ENCODE measurements at regions not wholly inside any gene's neighbourhood (a gene's known extent, or its start where the extent isn't known, plus 50 kb on each side); places are given as distances from the start of the nearest gene placed in this dataset.

DNA sequence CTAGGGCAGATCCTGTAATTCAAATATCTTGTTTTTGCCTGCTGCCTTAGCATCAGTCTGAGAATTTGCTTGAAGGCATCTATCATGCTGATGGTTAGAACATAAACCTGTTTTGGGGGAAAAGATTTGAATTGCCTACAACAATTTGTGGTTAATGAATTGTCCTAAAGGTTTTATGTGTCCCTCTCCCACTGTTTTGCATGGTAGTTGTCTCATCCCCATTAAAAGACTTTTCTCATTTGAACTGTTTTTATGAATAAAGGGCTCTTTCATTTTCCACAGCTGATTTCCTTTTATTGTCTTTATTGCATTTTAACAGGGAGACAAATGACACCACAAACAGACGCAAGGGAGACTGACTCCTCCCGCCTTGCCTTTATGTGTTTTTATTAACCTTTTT, 275.6 kb downstream of the PIK3C3 start:
- Histone ChIP-seq H3K27me3 (ENCODE audit: control insufficient read depth, insufficient read depth, low read length) (no peaks in the 10 kb centered on the region), H3K4me3 (ENCODE audit: low read depth, low read length) (no peak overlapping the region), H3K36me3 (ENCODE audit: control insufficient read depth, insufficient read depth, low read length) (no peaks in the 10 kb centered on the region)
- no peak for FAIRE-seq
- DNase-seq (ENCODE audit: low read depth), result no peak
- TF ChIP-seq, protein P1, sequence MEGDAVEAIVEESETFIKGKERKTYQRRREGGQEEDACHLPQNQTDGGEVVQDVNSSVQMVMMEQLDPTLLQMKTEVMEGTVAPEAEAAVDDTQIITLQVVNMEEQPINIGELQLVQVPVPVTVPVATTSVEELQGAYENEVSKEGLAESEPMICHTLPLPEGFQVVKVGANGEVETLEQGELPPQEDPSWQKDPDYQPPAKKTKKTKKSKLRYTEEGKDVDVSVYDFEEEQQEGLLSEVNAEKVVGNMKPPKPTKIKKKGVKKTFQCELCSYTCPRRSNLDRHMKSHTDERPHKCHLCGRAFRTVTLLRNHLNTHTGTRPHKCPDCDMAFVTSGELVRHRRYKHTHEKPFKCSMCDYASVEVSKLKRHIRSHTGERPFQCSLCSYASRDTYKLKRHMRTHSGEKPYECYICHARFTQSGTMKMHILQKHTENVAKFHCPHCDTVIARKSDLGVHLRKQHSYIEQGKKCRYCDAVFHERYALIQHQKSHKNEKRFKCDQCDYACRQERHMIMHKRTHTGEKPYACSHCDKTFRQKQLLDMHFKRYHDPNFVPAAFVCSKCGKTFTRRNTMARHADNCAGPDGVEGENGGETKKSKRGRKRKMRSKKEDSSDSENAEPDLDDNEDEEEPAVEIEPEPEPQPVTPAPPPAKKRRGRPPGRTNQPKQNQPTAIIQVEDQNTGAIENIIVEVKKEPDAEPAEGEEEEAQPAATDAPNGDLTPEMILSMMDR (IDR thresholded peaks at IDR 0.05; ENCODE audit: insufficient read depth, low read length, severe bottlenecking), result no peak

DNA sequence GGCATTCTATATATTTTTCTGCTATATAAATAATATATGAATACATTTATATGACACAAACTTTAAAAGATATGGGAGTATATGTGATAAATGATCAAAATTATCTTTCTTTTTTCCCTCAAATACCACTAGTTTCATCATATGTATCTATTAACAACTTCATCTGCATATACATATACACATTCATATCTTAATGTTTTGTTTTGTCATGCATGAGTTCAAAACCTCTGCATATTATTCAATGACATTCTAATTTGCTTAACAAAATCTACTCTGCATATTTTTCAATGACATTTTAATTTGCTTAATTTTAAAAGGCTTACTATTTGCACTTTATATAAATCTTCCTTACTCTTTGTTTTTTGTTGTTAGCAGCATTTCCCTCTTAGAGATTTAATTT, 276.2 kb downstream of the PIK3C3 start:
- H3K27me3 ChIP-seq (ENCODE audit: control insufficient read depth, insufficient read depth, low read length), result no peaks in the 10 kb centered on the region
- TF ChIP-seq, protein P1 (IDR thresholded peaks at IDR 0.05; ENCODE audit: insufficient read depth, low read length, severe bottlenecking), result no peak
- no peak overlapping the region for H3K4me3 ChIP-seq (ENCODE audit: low read depth, low read length)
- FAIRE-seq (no peak), DNase-seq (ENCODE audit: low read depth) (no peak)
- no peaks in the 10 kb centered on the region for H3K36me3 ChIP-seq (ENCODE audit: control insufficient read depth, insufficient read depth, low read length)

DNA sequence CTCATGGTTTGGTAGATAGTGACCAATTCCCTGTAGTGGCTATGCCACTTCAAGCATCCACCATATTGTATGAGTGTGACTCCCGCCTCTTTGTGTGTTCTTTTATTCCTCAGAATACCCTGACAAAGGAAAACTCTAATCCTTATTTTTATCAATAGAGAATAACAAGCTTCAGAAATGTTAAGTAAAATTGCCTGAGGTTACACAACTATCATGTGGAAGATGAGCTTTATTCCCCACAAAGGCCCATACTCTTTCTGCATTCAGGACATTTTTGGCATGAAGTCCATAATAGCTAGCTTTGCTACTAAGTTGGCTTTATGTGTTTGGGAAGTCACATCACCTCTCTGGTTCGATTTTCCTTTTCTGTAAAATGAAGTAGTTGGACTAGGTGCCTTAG, 276.8 kb downstream of the PIK3C3 start:
- no peak overlapping the region for H3K4me3 ChIP-seq (ENCODE audit: low read depth, low read length)
- FAIRE-seq (no peak), DNase-seq (ENCODE audit: low read depth) (no peak)
- TF ChIP-seq, protein P1 (IDR thresholded peaks at IDR 0.05; ENCODE audit: insufficient read depth, low read length, severe bottlenecking), result no peak
- H3K36me3 ChIP-seq (ENCODE audit: control insufficient read depth, insufficient read depth, low read length), result no peaks in the 10 kb centered on the region
- no peaks in the 10 kb centered on the region for H3K27me3 ChIP-seq (ENCODE audit: control insufficient read depth, insufficient read depth, low read length)

DNA sequence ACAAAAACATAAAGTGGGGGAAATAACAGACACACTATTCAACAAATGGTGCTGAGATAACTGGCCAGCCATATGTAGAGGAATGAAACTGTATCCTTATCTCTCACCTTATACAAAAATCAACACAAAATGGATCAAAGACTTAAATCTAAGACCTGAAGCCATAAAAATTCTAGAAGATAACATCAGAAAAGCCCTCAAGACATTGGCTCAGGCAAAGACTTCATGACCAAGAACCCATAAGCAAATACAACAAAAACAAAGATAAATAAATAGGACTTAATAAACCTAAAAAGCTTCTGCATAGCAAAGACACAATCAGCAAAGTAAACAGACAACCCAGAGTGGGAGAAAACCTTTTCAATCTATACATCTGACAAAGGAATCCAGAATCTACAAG, 278.9 kb downstream of the PIK3C3 start:
- Histone ChIP-seq H3K36me3 (ENCODE audit: control insufficient read depth, insufficient read depth, low read length) (no peaks in the 10 kb centered on the region), H3K27me3 (ENCODE audit: control insufficient read depth, insufficient read depth, low read length) (no peaks in the 10 kb centered on the region), H3K4me3 (ENCODE audit: low read depth, low read length) (no peak overlapping the region)
- no peak for FAIRE-seq
- DNase-seq (ENCODE audit: low read depth), result no peak
- TF ChIP-seq, protein P1 (IDR thresholded peaks at IDR 0.05; ENCODE audit: insufficient read depth, low read length, severe bottlenecking), result no peak

DNA sequence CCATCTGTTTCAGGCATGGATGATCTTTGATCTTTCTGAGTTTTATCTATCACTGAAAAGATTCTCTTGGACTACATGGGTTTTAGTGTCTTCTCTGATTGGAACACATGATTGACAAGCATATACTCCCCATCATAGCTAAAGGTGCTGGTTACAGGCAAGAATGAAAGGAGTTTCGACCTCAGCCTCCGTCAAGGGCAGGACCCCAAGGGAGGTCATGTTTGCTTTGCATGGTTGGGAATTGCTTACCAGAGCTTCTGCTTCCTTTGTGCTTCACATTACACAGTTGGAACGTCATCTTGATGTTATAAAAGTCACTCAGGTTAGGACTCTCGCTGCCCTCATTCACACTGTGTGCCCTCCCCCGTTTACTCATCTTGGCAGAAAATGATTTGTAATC, 287.7 kb downstream of the PIK3C3 start:
- DNase-seq (ENCODE audit: low read depth), result no peak
- TF ChIP-seq, protein P1 (IDR thresholded peaks at IDR 0.05; ENCODE audit: insufficient read depth, low read length, severe bottlenecking), result no peak
- no peak for FAIRE-seq
- Histone ChIP-seq H3K27me3 (ENCODE audit: control insufficient read depth, insufficient read depth, low read length) (no peaks in the 10 kb centered on the region), H3K4me3 (ENCODE audit: low read depth, low read length) (no peak overlapping the region), H3K36me3 (ENCODE audit: control insufficient read depth, insufficient read depth, low read length) (no peaks in the 10 kb centered on the region)

DNA sequence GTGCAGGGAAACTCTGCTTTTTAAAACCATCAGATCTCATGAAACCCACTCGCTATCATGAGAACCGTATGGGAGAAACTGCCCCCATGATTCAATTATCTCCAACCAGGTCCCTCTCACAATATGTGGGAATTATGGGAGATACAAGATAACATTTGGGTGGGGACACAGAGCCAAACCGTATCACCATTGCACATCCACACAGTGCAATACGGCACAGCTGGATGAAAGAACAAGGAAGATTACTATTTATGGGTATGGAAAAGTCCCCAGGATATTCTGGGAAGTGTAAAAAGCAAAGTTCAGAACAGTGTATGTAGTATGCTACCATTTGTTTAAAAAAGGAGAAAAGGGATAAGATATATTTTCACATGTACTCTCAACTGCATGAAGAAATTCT, 290.1 kb downstream of the PIK3C3 start:
- Histone ChIP-seq H3K4me3 (ENCODE audit: low read depth, low read length) (no peak overlapping the region), H3K27me3 (ENCODE audit: control insufficient read depth, insufficient read depth, low read length) (no peaks in the 10 kb centered on the region), H3K36me3 (ENCODE audit: control insufficient read depth, insufficient read depth, low read length) (no peaks in the 10 kb centered on the region)
- TF ChIP-seq, protein P1 (IDR thresholded peaks at IDR 0.05; ENCODE audit: insufficient read depth, low read length, severe bottlenecking), result no peak
- DNase-seq (ENCODE audit: low read depth), result no peak
- no peak for FAIRE-seq

Measured in bronchial epithelial cell (primary cell).